Stomach (tissue), 8 donors: ENCODE measurements at regions not wholly inside any gene's neighbourhood (a gene's known extent, or its start where the extent isn't known, plus 50 kb on each side); places are given as distances from the start of the nearest gene placed in this dataset.

Source experiments
- DNase-seq, 2 donors: peaks; one replicate each; pipeline versions ENCODE4 v3.0.0 to v3.0.0-alpha.2; 2013 to 2019
- H3K27ac ChIP-seq, 5 donors: fragments of 200-600 bp in 4 of 5; sonication (generic) in 4 of 5; one replicate each; pipeline ENCODE4 v1.5.1; 2013 to 2019; ENCODE audit warnings: mild to moderate bottlenecking in 1 of 5, moderate library complexity in 1 of 5
- H3K27me3 ChIP-seq, 3 donors: fragments of 200-600 bp; sonication (generic); one replicate each; pipeline ENCODE4 v1.5.1; 2017 to 2019; ENCODE audit warnings: mixed run types in 1 of 3
- H3K36me3 ChIP-seq, 4 donors: fragments of 200-600 bp; sonication (generic); 1 replicate in 3 of 4; 2 replicates in 1 of 4; pipeline ENCODE4 v1.5.1; 2016 to 2019
- H3K4me1 ChIP-seq, 4 donors: fragments of 200-600 bp; sonication (generic); one replicate each; pipeline ENCODE4 v1.5.1; 2016 to 2019
- H3K4me3 ChIP-seq, 4 donors: fragments of 200-600 bp; sonication (generic) in 3 of 4; one replicate each; pipeline ENCODE4 v1.5.1; 2016 to 2019; ENCODE audit warnings: mild to moderate bottlenecking in 1 of 4
- H3K9me3 ChIP-seq, 4 donors: fragments of 200-600 bp; sonication (generic); one replicate each; pipeline ENCODE4 v1.5.1; 2016 to 2019
- EP300 ChIP-seq: sonication (generic); formaldehyde crosslinking; IDR thresholded peaks from one replicate; pipeline ENCODE4 v1.6.1; 2017; ENCODE audit warnings: antibody characterized with exemption
- POLR2A ChIP-seq, 4 donors: fragments of 450-650 bp; IDR thresholded peaks; one replicate each; pipeline ENCODE4 v1.6.1; 2016; ENCODE audit warnings: antibody characterized with exemption in 4 of 4, control low read depth in 2 of 4, mild to moderate bottlenecking in 1 of 4, moderate library complexity in 1 of 4
- POLR2AphosphoS5 ChIP-seq, 3 donors: sonication (generic); formaldehyde crosslinking; IDR thresholded peaks; one replicate each; pipeline ENCODE4 v1.6.1; 2016; ENCODE audit warnings: antibody characterized with exemption in 3 of 3
- WGBS, 5 donors: extraction: QIAGEN DNeasy Blood & Tissue Kit in 3 of 5; methylation state at CpG; one replicate each; pipeline versions ENCODE4 v1.1.5 to v1.1.7; 2013 to 2018; 5-methylcytosine and 5-hydroxymethylcytosine counted together
- intact Hi-C: fragments of 100-400 bp; cut with DNase I; formaldehyde crosslinking; loops from one replicate; pipeline ENCODE4 v1.15.1; 2023; ENCODE audit warnings: low total_unique reads
- TF ChIP-seq, protein P1 (sequence below), 7 experiments: fragments of 450-650 bp in 4 of 7; fragments of 200-600 bp in 3 of 7; sonication (generic) in 3 of 7; IDR thresholded peaks; one replicate each; pipeline ENCODE4 v1.5.1; 2016 to 2019; ENCODE audit warnings: antibody characterized with exemption in 7 of 7, control low read depth in 2 of 7, mild to moderate bottlenecking in 1 of 7
- donor health status: healthy with polysubstance abuse.
- donor health status: Bipolar disorder and iron deficiency.
- donor health status: healthy.

DNA sequence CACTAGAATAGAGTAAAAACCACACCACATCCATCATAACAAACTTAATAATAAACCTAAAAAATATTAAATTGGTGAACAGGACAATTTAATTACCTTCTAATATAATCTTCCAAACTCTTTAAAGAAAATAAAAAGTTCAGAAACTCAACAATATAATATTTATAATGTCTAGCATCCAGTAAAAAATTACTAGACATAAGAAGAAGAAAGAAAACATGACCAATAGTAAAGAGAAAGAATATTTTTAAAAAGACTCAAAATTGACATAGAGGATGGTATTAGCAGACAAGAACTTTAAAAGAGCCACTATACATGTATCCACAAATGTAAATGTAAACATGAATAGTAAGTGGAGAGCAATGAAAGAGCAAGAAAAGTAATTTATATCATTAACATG is 388.4 kb downstream of the TFEC start:
- DNase-seq = no peak
- Histone ChIP-seq H3K4me3 (no peak overlapping the region), H3K27me3 (no peaks in the 10 kb centered on the region), H3K27ac (no peak overlapping the region), H3K36me3 (no peaks in the 10 kb centered on the region), H3K4me1 (no peaks in the 10 kb centered on the region), H3K9me3 (peaks cover 0 to 13% (median 6%) of the 10 kb centered on the region in 4 donors)
- TF ChIP-seq EP300 (no peak), POLR2AphosphoS5 (IDR thresholded peaks at IDR 0.05) (no peak), POLR2A (IDR thresholded peaks at IDR 0.05) (no peak)
- TF ChIP-seq, protein P1, sequence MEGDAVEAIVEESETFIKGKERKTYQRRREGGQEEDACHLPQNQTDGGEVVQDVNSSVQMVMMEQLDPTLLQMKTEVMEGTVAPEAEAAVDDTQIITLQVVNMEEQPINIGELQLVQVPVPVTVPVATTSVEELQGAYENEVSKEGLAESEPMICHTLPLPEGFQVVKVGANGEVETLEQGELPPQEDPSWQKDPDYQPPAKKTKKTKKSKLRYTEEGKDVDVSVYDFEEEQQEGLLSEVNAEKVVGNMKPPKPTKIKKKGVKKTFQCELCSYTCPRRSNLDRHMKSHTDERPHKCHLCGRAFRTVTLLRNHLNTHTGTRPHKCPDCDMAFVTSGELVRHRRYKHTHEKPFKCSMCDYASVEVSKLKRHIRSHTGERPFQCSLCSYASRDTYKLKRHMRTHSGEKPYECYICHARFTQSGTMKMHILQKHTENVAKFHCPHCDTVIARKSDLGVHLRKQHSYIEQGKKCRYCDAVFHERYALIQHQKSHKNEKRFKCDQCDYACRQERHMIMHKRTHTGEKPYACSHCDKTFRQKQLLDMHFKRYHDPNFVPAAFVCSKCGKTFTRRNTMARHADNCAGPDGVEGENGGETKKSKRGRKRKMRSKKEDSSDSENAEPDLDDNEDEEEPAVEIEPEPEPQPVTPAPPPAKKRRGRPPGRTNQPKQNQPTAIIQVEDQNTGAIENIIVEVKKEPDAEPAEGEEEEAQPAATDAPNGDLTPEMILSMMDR (IDR thresholded peaks at IDR 0.05) = no peak
- intact Hi-C loops = no loop called here

DNA sequence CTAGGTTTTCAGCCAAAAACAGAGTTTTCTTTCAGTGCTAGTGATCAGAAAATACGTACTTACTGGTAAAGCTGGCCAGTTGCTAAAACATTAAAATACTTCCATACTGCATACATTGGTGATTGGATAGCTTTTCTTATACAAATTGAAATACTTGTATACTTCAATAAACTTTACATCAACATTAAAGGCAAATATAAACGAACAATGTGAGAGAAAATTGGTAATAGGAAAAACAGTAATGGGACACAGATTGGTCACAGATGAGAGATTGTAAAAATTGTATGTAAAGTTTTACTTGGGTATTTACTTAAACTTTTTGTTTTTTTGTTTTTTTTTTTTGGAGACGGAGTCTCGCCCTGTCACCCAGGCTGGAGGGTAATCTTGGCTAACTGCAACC is 391.7 kb downstream of the TFEC start:
- Histone ChIP-seq H3K4me3 (no peak overlapping the region), H3K27me3 (no peaks in the 10 kb centered on the region), H3K36me3 (no peaks in the 10 kb centered on the region), H3K4me1 (peaks cover 0 to 7% (median 2%) of the 10 kb centered on the region in 4 donors), H3K9me3 (peaks cover 0 to 13% (median 6%) of the 10 kb centered on the region in 4 donors), H3K27ac (no peak overlapping the region)
- WGBS, 5 donors = 82 to 89% (median 86%) methylated on average over 4 of the region's 4 CpGs
- intact Hi-C loops = no loop called here
- TF ChIP-seq, protein P1 (IDR thresholded peaks at IDR 0.05) = no peak
- no peak for TF ChIP-seq POLR2AphosphoS5 (IDR thresholded peaks at IDR 0.05)
- no peak for DNase-seq

DNA sequence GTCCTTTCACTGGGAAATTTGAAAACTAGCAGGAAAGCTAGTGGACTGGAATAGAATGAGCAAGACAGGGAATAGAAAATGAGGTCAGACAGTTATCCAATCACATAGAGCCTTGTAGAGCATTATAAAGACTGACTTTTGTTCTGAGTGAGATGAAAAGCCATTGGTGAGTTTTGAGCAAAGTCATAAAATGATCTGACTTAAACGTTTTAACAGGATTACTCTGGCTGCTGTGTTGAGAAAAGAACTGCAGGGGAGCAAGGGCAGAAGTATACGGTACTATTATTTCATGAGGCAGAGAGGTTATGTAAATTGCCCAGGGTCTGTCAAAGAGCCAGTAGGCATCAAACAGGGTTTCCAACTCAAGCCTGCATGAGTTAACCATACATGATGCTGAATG is 393.4 kb downstream of the TFEC start:
- H3K9me3 ChIP-seq = peaks cover 0 to 8% (median 6%) of the 10 kb centered on the region in 4 donors
- H3K27me3 ChIP-seq = no peaks in the 10 kb centered on the region
- no peak for DNase-seq
- H3K4me1 ChIP-seq = peaks cover 0 to 7% (median 2%) of the 10 kb centered on the region in 4 donors
- H3K36me3 ChIP-seq = no peaks in the 10 kb centered on the region
- WGBS, 5 donors = 55 to 67% (median 61%) methylated on average over 2 of the region's 2 CpGs
- intact Hi-C loops = no loop called here
- TF ChIP-seq POLR2A (IDR thresholded peaks at IDR 0.05) = no peak
- no peak for TF ChIP-seq POLR2AphosphoS5 (IDR thresholded peaks at IDR 0.05)
- no peak for TF ChIP-seq EP300
- TF ChIP-seq, protein P1 (IDR thresholded peaks at IDR 0.05) = no peak
- H3K27ac ChIP-seq = no peak overlapping the region
- H3K4me3 ChIP-seq = no peak overlapping the region

DNA sequence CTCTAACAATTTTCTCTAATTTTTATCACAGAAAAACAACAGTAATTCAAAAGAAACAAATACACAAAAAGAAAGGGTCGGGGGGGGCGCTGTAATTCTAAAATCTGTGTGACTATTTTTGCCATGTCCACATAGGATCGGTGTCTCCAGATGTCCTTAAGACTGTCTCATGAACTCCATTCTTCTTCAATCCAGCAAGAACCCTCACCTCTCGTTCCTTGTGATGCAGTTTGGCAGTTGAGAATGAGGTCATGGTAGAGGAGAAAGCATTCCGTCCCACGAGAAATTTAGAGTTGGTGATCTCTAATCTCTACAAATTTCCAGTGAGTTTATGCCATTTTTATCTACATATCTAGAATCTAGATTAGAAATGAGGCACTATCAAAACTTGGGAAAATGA is 394.7 kb downstream of the TFEC start:
- H3K27ac ChIP-seq = no peak overlapping the region
- DNase-seq = no peak
- H3K4me3 ChIP-seq = no peak overlapping the region
- H3K27me3 ChIP-seq = no peaks in the 10 kb centered on the region
- 50 to 67% (median 60%) methylated on average over 6 of the region's 6 CpGs for WGBS, 5 donors
- peaks cover 0 to 7% (median 2%) of the 10 kb centered on the region in 4 donors for H3K4me1 ChIP-seq
- intact Hi-C loops = no loop called here
- no peaks in the 10 kb centered on the region for H3K36me3 ChIP-seq
- TF ChIP-seq POLR2A (IDR thresholded peaks at IDR 0.05) (no peak), POLR2AphosphoS5 (IDR thresholded peaks at IDR 0.05) (no peak), EP300 (no peak)
- TF ChIP-seq, protein P1 (IDR thresholded peaks at IDR 0.05) = no peak
- no peaks in the 10 kb centered on the region for H3K9me3 ChIP-seq
